K562 (cell line): ENCODE measurements at regions not wholly inside any gene's neighbourhood (a gene's known extent, or its start where the extent isn't known, plus 50 kb on each side); places are given as distances from the start of the nearest gene placed in this dataset.
A peak's percentile ranks its signal among the peaks of the same experiment; 100 is the strongest.

ENCODE experiments used
- ASH1L ChIP-seq: fragments of 450-650 bp; IDR thresholded peaks from 2 replicates; pipeline ENCODE4 v1.6.1; 2018; ENCODE audit warnings: borderline replicate concordance, mild to moderate bottlenecking, low read depth; ENCODE audit not compliant: partially characterized antibody
- ATF4 ChIP-seq: fragments of 450-650 bp; formaldehyde crosslinking; IDR thresholded peaks from 2 replicates; pipeline ENCODE4 v1.4.0; 2022; ENCODE audit warnings: mild to moderate bottlenecking, moderate library complexity
- CBFA2T2 ChIP-seq: fragments of 450-650 bp; conservative IDR thresholded peaks from 2 replicates; pipeline ENCODE4 v1.6.1; 2017; ENCODE audit warnings: mild to moderate bottlenecking
- FOXM1 ChIP-seq, 2 experiments: fragments of 450-650 bp in 1 of 2; sonication (generic) in 1 of 2; formaldehyde crosslinking in 1 of 2; IDR thresholded peaks; 2 replicates each; pipeline versions ENCODE4 v1.6.1 to v1.9.0; 2017 to 2022; ENCODE audit warnings: low read depth in 2 of 2, mild to moderate bottlenecking in 2 of 2, missing genetic modification reagents in 1 of 2, moderate library complexity in 1 of 2
- HMBOX1 ChIP-seq: sonication (generic); IDR thresholded peaks from 2 replicates; pipeline ENCODE4 v1.6.1; 2016
- ILK ChIP-seq: fragments of 450-650 bp; IDR thresholded peaks from 2 replicates; pipeline ENCODE4 v1.6.1; 2016; ENCODE audit warnings: missing genetic modification characterization, low read depth, mild to moderate bottlenecking, missing compliant biosample characterization, moderate library complexity, borderline replicate concordance
- MTA2 ChIP-seq: fragments of 450-650 bp; IDR thresholded peaks from 2 replicates; pipeline ENCODE4 v1.6.1; 2016; ENCODE audit warnings: low read depth
- RFX5 ChIP-seq: IDR thresholded peaks from 2 replicates; pipeline ENCODE4 v1.6.1; 2011; ENCODE audit warnings: low read depth, mild to moderate bottlenecking, improper control_type of control experiment, low read length
- RNF2 ChIP-seq: sonication (generic); IDR thresholded peaks from 2 replicates; pipeline ENCODE4 v1.6.1; 2016
- SMARCA4 ChIP-seq: fragments of 450-650 bp; IDR thresholded peaks from 2 replicates; pipeline ENCODE4 v1.6.1; 2016
- SMARCC2 ChIP-seq: fragments of 450-650 bp; IDR thresholded peaks from 2 replicates; pipeline ENCODE4 v1.6.1; 2017; ENCODE audit warnings: antibody characterized with exemption, moderate library complexity, mild to moderate bottlenecking, low read depth
- ZFP30 ChIP-seq: fragments of 250-450 bp; sonication (Bioruptor Pico); IDR thresholded peaks from 2 replicates; pipeline ENCODE4 v1.8.0; 2022; ENCODE audit warnings: moderate library complexity, mild to moderate bottlenecking, inconsistent platforms, borderline replicate concordance
- ZNF551 ChIP-seq: fragments of 250-450 bp; sonication (Bioruptor Pico); IDR thresholded peaks from 2 replicates; pipeline ENCODE4 v1.5.0; 2021; ENCODE audit warnings: mild to moderate bottlenecking, moderate library complexity
- TF ChIP-seq, protein P1 (sequence below): fragments of 450-650 bp; IDR thresholded peaks from 2 replicates; pipeline ENCODE4 v1.6.1; 2016; ENCODE audit warnings: mild to moderate bottlenecking, moderate library complexity

GRCh38 chr3:177300039-177300833 is 103.0 kb upstream of the TBL1XR1 start (continued):
- TF ChIP-seq MTA2 (peak; percentile 14; the same call in 1 of the 2 replicates), RFX5 (no peak), FOXM1 (IDR thresholded peaks at IDR 0.05; ENCODE audit: low read depth) (no peak), FOXM1 (CRISPR knock-in tag; IDR thresholded peaks at IDR 0.05; ENCODE audit: low read depth) (no peak), ATF4 (CRISPR knock-in tag) (no peak), CBFA2T2 (peak; percentile 68), SMARCA4 (peak; percentile 80; the same call in 1 of the 2 replicates), HMBOX1 (peak; percentile 72), ZFP30 (CRISPR knock-in tag) (no peak), ZNF551 (no peak), RNF2 (no peak), ASH1L (no peak), ILK (no peak), SMARCC2 (peak; percentile 57; the same call in 1 of the 2 replicates)
- TF ChIP-seq, protein P1, sequence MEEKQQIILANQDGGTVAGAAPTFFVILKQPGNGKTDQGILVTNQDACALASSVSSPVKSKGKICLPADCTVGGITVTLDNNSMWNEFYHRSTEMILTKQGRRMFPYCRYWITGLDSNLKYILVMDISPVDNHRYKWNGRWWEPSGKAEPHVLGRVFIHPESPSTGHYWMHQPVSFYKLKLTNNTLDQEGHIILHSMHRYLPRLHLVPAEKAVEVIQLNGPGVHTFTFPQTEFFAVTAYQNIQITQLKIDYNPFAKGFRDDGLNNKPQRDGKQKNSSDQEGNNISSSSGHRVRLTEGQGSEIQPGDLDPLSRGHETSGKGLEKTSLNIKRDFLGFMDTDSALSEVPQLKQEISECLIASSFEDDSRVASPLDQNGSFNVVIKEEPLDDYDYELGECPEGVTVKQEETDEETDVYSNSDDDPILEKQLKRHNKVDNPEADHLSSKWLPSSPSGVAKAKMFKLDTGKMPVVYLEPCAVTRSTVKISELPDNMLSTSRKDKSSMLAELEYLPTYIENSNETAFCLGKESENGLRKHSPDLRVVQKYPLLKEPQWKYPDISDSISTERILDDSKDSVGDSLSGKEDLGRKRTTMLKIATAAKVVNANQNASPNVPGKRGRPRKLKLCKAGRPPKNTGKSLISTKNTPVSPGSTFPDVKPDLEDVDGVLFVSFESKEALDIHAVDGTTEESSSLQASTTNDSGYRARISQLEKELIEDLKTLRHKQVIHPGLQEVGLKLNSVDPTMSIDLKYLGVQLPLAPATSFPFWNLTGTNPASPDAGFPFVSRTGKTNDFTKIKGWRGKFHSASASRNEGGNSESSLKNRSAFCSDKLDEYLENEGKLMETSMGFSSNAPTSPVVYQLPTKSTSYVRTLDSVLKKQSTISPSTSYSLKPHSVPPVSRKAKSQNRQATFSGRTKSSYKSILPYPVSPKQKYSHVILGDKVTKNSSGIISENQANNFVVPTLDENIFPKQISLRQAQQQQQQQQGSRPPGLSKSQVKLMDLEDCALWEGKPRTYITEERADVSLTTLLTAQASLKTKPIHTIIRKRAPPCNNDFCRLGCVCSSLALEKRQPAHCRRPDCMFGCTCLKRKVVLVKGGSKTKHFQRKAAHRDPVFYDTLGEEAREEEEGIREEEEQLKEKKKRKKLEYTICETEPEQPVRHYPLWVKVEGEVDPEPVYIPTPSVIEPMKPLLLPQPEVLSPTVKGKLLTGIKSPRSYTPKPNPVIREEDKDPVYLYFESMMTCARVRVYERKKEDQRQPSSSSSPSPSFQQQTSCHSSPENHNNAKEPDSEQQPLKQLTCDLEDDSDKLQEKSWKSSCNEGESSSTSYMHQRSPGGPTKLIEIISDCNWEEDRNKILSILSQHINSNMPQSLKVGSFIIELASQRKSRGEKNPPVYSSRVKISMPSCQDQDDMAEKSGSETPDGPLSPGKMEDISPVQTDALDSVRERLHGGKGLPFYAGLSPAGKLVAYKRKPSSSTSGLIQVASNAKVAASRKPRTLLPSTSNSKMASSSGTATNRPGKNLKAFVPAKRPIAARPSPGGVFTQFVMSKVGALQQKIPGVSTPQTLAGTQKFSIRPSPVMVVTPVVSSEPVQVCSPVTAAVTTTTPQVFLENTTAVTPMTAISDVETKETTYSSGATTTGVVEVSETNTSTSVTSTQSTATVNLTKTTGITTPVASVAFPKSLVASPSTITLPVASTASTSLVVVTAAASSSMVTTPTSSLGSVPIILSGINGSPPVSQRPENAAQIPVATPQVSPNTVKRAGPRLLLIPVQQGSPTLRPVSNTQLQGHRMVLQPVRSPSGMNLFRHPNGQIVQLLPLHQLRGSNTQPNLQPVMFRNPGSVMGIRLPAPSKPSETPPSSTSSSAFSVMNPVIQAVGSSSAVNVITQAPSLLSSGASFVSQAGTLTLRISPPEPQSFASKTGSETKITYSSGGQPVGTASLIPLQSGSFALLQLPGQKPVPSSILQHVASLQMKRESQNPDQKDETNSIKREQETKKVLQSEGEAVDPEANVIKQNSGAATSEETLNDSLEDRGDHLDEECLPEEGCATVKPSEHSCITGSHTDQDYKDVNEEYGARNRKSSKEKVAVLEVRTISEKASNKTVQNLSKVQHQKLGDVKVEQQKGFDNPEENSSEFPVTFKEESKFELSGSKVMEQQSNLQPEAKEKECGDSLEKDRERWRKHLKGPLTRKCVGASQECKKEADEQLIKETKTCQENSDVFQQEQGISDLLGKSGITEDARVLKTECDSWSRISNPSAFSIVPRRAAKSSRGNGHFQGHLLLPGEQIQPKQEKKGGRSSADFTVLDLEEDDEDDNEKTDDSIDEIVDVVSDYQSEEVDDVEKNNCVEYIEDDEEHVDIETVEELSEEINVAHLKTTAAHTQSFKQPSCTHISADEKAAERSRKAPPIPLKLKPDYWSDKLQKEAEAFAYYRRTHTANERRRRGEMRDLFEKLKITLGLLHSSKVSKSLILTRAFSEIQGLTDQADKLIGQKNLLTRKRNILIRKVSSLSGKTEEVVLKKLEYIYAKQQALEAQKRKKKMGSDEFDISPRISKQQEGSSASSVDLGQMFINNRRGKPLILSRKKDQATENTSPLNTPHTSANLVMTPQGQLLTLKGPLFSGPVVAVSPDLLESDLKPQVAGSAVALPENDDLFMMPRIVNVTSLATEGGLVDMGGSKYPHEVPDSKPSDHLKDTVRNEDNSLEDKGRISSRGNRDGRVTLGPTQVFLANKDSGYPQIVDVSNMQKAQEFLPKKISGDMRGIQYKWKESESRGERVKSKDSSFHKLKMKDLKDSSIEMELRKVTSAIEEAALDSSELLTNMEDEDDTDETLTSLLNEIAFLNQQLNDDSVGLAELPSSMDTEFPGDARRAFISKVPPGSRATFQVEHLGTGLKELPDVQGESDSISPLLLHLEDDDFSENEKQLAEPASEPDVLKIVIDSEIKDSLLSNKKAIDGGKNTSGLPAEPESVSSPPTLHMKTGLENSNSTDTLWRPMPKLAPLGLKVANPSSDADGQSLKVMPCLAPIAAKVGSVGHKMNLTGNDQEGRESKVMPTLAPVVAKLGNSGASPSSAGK = no peak
